HAP-1 (cell line): ENCODE measurements at regions not wholly inside any gene's neighbourhood (a gene's known extent, or its start where the extent isn't known, plus 50 kb on each side); places are given as distances from the start of the nearest gene placed in this dataset.
"Not testable (repeated sequence)": the region's sequence is repeated elsewhere in the genome, so short reads cannot be mapped to it uniquely, and the experiment has no call there.

Source experiments
- DNase-seq, 2 experiments: peaks; one replicate each; pipeline ENCODE4 v3.0.0-alpha.2; 2016 to 2020; ENCODE audit warnings: low spot score in 2 of 2
- H3K27me3 ChIP-seq: fragments of 250-450 bp; sonication (Bioruptor Pico); 2 replicates; pipeline ENCODE4 v1.5.1; 2020; ENCODE audit warnings: low read depth, mild to moderate bottlenecking, moderate library complexity
- H3K36me3 ChIP-seq: fragments of 250-450 bp; sonication (Bioruptor Pico); replicated peaks from 2 replicates; pipeline ENCODE4 v1.5.1; 2020; ENCODE audit warnings: mild to moderate bottlenecking
- H3K4me1 ChIP-seq: fragments of 250-450 bp; sonication (Bioruptor Pico); 2 replicates; pipeline ENCODE4 v1.5.1; 2020; ENCODE audit warnings: mild to moderate bottlenecking
- H3K4me3 ChIP-seq: fragments of 250-450 bp; sonication (Bioruptor Pico); 2 replicates; pipeline ENCODE4 v1.5.1; 2020; ENCODE audit warnings: mild to moderate bottlenecking, moderate library complexity
- H3K9me3 ChIP-seq: fragments of 250-450 bp; sonication (Bioruptor Pico); 2 replicates; pipeline ENCODE4 v1.5.1; 2020; ENCODE audit warnings: mild to moderate bottlenecking, moderate library complexity
- in situ Hi-C: fragments of 300-500 bp; cut with MboI; formaldehyde crosslinking; loops from 3 replicates; pipeline ENCODE4 v1.14.3; 2020; ENCODE audit warnings: low sequenced_read_pairs, inconsistent platforms, mixed read lengths

- DNase-seq, H3K4me1 ChIP-seq, H3K27me3 ChIP-seq, H3K9me3 ChIP-seq, in situ Hi-C loops, H3K36me3 ChIP-seq, H3K4me3 ChIP-seq: not testable (repeated sequence)
These were observed 67.1 kb upstream of the PPM1H start for GRCh38 chr12:63002059-63002458.

- no peaks in the 10 kb centered on the region; the same call in 1 of the 2 replicates for H3K27me3 ChIP-seq
These were observed 63.5 kb upstream of the PPM1H start for GRCh38 chr12:62998454-62998853.

DNA sequence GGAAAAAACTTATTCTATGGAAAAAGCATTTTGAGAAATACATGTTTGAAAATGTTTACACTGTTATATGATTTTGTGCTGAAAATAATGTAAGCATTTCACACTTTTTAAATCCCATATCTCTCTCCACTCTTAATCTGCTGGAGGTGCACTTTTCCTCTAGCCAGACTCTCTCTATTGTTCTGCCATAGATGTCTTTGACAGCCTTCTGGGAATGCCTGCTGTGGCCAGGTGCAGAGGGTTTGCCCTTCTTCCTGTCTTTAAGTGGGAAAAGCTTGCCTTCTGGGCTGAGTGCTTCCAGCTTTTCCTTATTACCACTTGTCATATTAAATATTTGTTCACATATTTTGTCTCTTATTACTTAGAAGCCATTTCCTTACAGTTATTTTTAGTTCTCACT is 60.1 kb upstream of the PPM1H start:
- Histone ChIP-seq H3K36me3 (no peaks in the 10 kb centered on the region), H3K27me3 (no peaks in the 10 kb centered on the region), H3K4me3 (no peak overlapping the region), H3K9me3 (no peaks in the 10 kb centered on the region), H3K4me1 (no peaks in the 10 kb centered on the region)
- in situ Hi-C loops = no loop called here
- no peak for DNase-seq

More at GRCh38 chr12:62998454-62998853, 63.5 kb upstream of the PPM1H start:
- Histone ChIP-seq H3K4me3 (no peak overlapping the region), H3K4me1 (no peaks in the 10 kb centered on the region), H3K9me3 (no peaks in the 10 kb centered on the region), H3K36me3 (no peaks in the 10 kb centered on the region)
- no peak for DNase-seq
- in situ Hi-C loops = no loop called here

DNA sequence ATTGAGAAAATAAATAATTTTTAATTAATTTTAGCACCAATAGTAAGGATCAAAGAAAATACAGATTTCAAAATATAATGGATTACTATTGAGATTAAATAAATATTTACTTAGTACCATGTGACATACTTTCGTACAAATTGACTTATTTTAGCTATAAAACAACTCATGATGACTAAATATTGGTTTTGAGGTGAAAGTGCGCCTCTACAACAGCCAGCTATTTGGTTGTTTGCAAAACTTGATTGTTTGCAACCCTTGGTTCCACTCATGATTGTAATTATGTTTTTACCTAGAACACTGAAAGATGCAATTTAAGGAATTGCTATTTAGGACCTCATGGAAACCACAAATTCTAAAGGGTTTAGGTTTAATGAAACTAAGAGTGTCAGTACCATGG is 51.9 kb upstream of the PPM1H start:
- in situ Hi-C loops = loop anchor here (10.0 kb wide), 1 partner anchor 1268 kb away; no protein-coding TSS in a partner anchor
- H3K4me3 ChIP-seq = no peak overlapping the region
- no peak for DNase-seq
- H3K27me3 ChIP-seq = no peaks in the 10 kb centered on the region
- no peaks in the 10 kb centered on the region for H3K36me3 ChIP-seq
- no peaks in the 10 kb centered on the region for H3K4me1 ChIP-seq
- H3K9me3 ChIP-seq = no peaks in the 10 kb centered on the region
